HG02885 (cell line): ENCODE measurements at regions not wholly inside any gene's neighbourhood (a gene's known extent, or its start where the extent isn't known, plus 50 kb on each side); places are given as distances from the start of the nearest gene placed in this dataset.

Experiments used
- ATAC-seq: cut with Tn5 transposase; IDR thresholded peaks from one replicate; pipeline ENCODE4 v1.9.1; 2021; ENCODE audit warnings: mild to moderate bottlenecking; ENCODE audit not compliant: unreplicated experiment, poor library complexity

GRCh38 chr4:32525420-32525819 lies 1805.3 kb downstream of the PCDH7 start:
- no peak for ATAC-seq

- ATAC-seq = no peak
These were observed 1824.7 kb downstream of the PCDH7 start for GRCh38 chr4:32544846-32545245.

DNA sequence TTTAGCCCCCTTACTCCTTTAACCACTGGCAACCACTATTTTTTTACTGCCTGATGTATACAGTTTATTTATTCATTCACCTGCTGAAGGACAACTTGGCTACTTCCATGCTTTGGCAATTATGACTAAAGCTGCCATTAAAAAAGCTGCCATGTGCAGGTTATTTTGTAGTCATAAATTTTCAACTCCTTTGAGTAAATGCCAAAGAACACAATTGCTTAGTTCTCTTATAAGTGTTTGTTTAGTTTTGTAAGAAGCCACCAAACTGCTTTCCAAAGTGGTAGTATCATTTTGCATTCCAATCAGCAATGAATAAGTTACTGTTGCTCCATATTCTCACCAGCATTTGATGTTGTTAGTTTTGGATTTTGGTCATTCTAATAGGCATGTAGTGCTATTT lies 1831.8 kb downstream of the PCDH7 start:
- ATAC-seq = no peak

DNA sequence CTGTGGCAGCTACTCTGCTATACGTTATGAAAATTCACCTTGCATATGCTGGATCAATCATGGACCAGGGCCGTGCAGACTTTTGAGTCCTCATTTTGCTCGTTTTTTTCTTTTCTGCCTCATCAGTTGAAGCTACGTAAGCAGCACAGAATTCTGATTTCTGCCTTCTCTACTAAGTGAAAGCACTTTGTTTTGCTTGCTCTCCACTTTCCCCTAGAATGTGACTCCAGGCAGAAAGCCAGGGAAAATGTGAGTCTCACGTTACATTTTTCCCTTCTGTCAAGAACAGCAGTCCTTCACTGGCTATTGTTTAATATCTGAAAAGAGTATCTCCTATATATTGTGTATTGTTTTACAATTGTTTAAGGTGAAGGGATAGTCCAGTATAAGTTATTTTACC lies 1840.1 kb downstream of the PCDH7 start:
- no peak for ATAC-seq

DNA sequence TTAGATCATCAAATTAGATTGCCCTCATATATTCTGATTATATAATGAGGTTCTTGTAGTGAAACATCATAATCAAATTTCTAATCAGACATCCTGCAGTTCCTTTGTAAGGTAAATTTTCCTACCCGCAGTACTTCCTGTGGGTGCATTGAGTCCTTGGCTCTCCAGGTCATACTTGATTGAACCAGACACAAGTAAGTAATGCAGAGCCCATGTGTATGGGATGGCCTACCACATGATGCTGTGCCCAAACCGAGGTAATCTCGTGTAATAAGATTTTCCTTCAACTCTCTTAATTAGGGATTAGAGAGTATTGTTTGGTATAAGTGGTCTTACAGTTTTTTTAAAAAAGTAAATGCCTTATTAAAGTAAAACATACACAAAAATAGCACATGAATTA lies 1841.8 kb downstream of the PCDH7 start:
- no peak for ATAC-seq

- no peak for ATAC-seq
These were observed 1844.5 kb downstream of the PCDH7 start for GRCh38 chr4:32564626-32565025.

GRCh38 chr4:32569861-32570260 lies 1849.7 kb downstream of the PCDH7 start:
- ATAC-seq = no peak

DNA sequence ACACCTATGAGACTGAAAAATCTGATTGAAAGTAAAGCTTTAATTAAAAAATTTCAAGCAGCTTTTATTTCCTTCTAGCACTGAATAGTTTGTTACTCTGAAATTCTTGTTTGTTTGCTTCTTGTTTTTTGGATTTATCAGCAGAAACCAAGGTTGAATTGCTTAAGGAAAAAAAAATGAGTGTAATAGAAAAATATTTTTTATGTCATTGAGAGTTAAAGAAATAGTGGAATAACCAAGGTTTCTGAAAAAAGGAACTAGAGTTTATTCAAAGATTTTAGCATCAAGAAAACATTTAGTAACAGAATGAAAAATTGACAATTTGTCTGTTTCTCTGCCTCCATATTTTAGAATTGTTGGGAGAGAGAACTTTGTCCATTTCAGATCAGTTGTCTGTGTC lies 1852.2 kb downstream of the PCDH7 start:
- ATAC-seq = no peak

DNA sequence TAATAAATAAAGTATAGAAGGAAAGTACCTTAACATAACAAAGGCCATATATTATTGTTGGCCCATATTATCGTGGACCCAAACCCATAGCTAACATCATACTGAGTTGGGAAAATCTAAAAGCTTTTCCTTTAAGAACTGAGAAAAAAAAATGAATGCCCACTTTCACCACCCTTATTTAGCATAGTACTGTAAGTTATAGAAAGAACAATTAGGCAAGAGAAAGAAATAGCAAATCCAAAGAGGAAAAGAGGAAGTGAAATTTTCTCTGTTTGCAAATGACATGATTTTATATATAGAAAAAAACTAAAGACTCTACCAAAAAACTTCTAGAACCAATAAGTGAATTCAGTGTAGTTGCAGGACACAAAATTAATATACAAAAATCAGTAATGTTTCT lies 1854.6 kb downstream of the PCDH7 start:
- ATAC-seq = no peak

DNA sequence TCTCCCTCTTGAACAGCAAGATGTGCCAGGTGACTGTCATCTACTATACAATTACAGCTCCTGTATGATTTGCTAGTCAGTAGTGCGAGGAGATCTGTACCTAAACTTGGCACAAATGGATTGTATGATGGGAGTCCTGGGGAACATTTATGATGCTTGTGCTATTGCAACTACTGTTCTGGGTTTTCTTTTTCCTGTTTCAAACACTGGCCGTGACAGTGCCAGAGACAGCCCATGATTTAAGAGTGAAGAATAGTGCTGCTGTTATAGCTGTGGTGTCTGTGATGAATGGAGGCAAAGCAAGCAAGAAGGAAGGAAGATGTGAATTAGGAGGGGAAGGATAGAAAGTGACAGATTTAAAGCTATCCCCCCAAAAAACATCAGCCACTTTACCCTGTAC lies 1868.9 kb downstream of the PCDH7 start:
- ATAC-seq = no peak

DNA sequence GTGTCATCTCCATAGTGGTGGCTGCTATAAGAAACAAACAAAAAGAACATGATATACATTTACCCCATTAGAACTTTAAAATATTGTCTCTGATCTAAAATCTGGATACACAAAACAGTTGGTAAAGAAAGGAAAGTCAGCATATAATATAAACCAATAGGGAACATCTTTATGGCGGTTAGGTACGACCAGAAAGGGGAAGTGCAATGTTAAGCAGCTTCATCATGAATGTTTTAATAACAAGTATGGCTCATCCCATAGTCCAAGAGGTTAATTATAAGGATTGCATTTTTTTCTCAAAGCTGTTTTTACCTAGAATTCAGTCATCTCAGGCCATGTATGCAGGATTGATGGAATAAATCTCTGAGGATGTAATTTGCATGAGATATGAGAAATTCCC lies 1869.7 kb downstream of the PCDH7 start:
- no peak for ATAC-seq

GRCh38 chr4:32597354-32597753 lies 1877.2 kb downstream of the PCDH7 start:
- ATAC-seq = no peak

DNA sequence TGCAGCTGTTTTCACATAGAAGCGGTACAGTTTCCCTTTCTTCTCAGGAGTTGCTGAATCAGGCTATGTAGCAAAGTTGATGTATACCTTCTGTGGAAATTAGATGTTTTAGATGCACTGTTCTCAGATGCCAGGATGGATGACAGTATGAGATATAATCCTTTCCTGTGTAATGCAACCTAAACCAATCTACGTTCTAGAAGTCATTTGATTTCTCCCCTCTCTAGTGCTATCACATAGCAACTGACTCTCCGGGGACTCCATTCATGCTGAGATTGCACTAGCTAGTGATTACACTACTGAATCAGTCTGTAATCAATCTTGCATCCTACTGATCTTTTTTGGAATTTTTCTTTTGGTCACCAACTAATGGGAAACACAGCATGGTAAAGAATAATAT lies 1881.7 kb downstream of the PCDH7 start:
- no peak for ATAC-seq

- no peak for ATAC-seq
These were observed 1887.8 kb downstream of the PCDH7 start for GRCh38 chr4:32607978-32608377.

- no peak for ATAC-seq
These were observed 1904.9 kb downstream of the PCDH7 start for GRCh38 chr4:32624943-32625603.

GRCh38 chr4:32625687-32626337 lies 1905.6 kb downstream of the PCDH7 start:
- no peak for ATAC-seq

DNA sequence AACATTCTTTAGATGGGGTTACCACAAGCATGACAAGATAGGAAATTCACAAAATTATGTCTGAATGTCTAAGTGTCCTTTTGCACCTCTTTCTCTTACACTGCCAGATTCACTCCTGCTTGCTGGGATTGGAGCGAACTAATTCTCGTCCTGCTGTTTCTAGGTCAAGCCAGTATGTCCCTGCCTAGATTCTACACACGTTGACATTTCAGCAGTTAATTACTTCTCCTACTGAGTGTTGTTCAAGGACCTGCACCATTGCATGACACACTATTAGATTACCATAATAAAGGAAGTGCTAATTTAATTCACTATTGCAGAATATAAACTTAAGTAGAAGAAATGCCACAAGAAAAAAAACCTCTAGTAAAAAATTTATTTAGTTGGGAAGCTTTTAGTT lies 1911.7 kb downstream of the PCDH7 start:
- ATAC-seq = no peak

GRCh38 chr4:32633421-32633820 lies 1913.3 kb downstream of the PCDH7 start:
- ATAC-seq = no peak

- ATAC-seq = no peak
These were observed 1925.5 kb downstream of the PCDH7 start for GRCh38 chr4:32645653-32646052.

- ATAC-seq = no peak
These were observed 1937.8 kb downstream of the PCDH7 start for GRCh38 chr4:32658019-32658418.

- no peak for ATAC-seq
These were observed 1941.1 kb downstream of the PCDH7 start for GRCh38 chr4:32661229-32661628.

DNA sequence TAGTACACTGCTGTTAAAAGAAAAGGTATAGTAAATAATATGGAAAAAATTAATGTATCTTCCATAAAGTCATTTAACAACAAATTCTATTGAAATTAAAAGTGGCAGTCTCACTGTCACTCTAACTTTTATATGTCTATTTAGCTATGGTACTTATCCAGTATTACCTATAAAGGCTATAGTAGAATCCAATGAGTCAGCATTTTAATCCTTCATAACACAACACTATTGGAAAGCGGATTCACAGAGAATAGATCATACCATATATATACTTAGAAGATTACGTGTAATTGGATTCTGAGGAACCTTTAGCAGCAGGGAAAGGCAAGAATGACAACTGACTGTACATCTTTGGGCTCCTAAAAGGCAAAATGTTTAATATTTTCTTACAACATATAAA lies 1942.6 kb downstream of the PCDH7 start:
- no peak for ATAC-seq
